Keratinocyte (primary cell): ENCODE measurements at regions not wholly inside any gene's neighbourhood (a gene's known extent, or its start where the extent isn't known, plus 50 kb on each side); places are given as distances from the start of the nearest gene placed in this dataset.

ENCODE experiments used
- DNase-seq: peaks from one replicate; pipeline ENCODE4 v3.0.0-alpha.2; 2011; ENCODE audit warnings: low read depth, missing footprints, low spot score
- FAIRE-seq: peaks from 2 replicates; lab custom pipeline; 2011; peaks lifted over from hg19 to GRCh38; lab: Jason Lieb, UNC
- H2AFZ ChIP-seq: 2 replicates; pipeline ENCODE4 v1.6.0; 2012; ENCODE audit warnings: low read length, control low read depth, inconsistent platforms; ENCODE audit not compliant: control insufficient read depth
- H3K27ac ChIP-seq: 2 replicates; pipeline ENCODE4 v1.5.1; 2011; ENCODE audit warnings: low read length; ENCODE audit not compliant: control insufficient read depth, insufficient read depth
- H3K27me3 ChIP-seq: 3 replicates; pipeline ENCODE4 v1.6.0; 2011; ENCODE audit warnings: low read length; ENCODE audit not compliant: control insufficient read depth, insufficient read depth; ENCODE audit errors: extremely low read depth
- H3K36me3 ChIP-seq, 2 experiments: 2 replicates in 1 of 2; 3 replicates in 1 of 2; pipeline ENCODE4 v1.5.1; 2011; ENCODE audit warnings: low read length in 2 of 2, mild to moderate bottlenecking in 1 of 2; ENCODE audit not compliant: control insufficient read depth in 2 of 2, insufficient read depth in 2 of 2; ENCODE audit errors: extremely low read depth in 1 of 2
- H3K4me1 ChIP-seq: 3 replicates; pipeline ENCODE4 v1.5.1; 2011; ENCODE audit warnings: low read length; ENCODE audit not compliant: control insufficient read depth, insufficient read depth; ENCODE audit errors: extremely low read depth
- H3K4me2 ChIP-seq: 3 replicates; pipeline ENCODE4 v1.6.0; 2011; ENCODE audit warnings: low read depth, low read length; ENCODE audit not compliant: control insufficient read depth, insufficient read depth; ENCODE audit errors: extremely low read depth
- H3K4me3 ChIP-seq, 3 experiments: fragments of 200-600 bp in 1 of 3; sonication (generic) in 1 of 3; 2 replicates in 2 of 3; 3 replicates in 1 of 3; pipeline ENCODE4 v1.5.1; 2011 to 2016; ENCODE audit warnings: low read length in 3 of 3, mild to moderate bottlenecking in 3 of 3, control low read depth in 2 of 3, inconsistent platforms in 1 of 3, low read depth in 1 of 3, mixed read lengths in 1 of 3, mixed run types in 1 of 3, moderate library complexity in 1 of 3; ENCODE audit not compliant: control insufficient read depth in 2 of 3, insufficient read depth in 2 of 3; ENCODE audit errors: extremely low read depth in 1 of 3
- H3K79me2 ChIP-seq: 2 replicates; pipeline ENCODE4 v1.6.0; 2012; ENCODE audit warnings: low read length; ENCODE audit not compliant: control insufficient read depth, insufficient read depth
- H3K9ac ChIP-seq: 3 replicates; pipeline ENCODE4 v1.6.0; 2011; ENCODE audit warnings: low read length; ENCODE audit not compliant: control insufficient read depth, insufficient read depth; ENCODE audit errors: extremely low read depth
- H3K9me1 ChIP-seq: 3 replicates; pipeline ENCODE4 v1.6.0; 2011; ENCODE audit warnings: low read length; ENCODE audit not compliant: control insufficient read depth, insufficient read depth; ENCODE audit errors: extremely low read depth
- H3K9me3 ChIP-seq: 2 replicates; pipeline ENCODE4 v1.5.1; 2012; ENCODE audit warnings: low read depth, low read length; ENCODE audit not compliant: control insufficient read depth
- H4K20me1 ChIP-seq: 3 replicates; pipeline ENCODE4 v1.6.0; 2011; ENCODE audit warnings: low read length; ENCODE audit not compliant: control insufficient read depth, insufficient read depth; ENCODE audit errors: extremely low read depth
- EZH2 ChIP-seq: IDR thresholded peaks from one replicate; pipeline ENCODE4 v1.6.1; 2012; ENCODE audit warnings: inconsistent platforms, mild to moderate bottlenecking, low read length, moderate library complexity
- dilution Hi-C: fragments of 300-500 bp; cut with MboI; formaldehyde crosslinking; loops from one replicate; pipeline ENCODE4 v1.7.0; 2020; ENCODE audit warnings: low sequenced_read_pairs; ENCODE audit not compliant: extremely low pct_ligation_motif_present
- TF ChIP-seq, protein P1 (sequence below), 3 experiments: IDR thresholded peaks in 1 of 3; conservative IDR thresholded peaks in 1 of 3; optimal IDR thresholded peaks in 1 of 3; 2 replicates in 2 of 3; 3 replicates in 1 of 3; pipeline versions ENCODE3 to v1.5.1; 2011; ENCODE audit warnings: low read length in 3 of 3, mild to moderate bottlenecking in 3 of 3, moderate library complexity in 2 of 3, control low read depth in 1 of 3, inconsistent platforms in 1 of 3; ENCODE audit not compliant: insufficient read depth in 2 of 3; ENCODE audit errors: extremely low read depth in 1 of 3

DNA sequence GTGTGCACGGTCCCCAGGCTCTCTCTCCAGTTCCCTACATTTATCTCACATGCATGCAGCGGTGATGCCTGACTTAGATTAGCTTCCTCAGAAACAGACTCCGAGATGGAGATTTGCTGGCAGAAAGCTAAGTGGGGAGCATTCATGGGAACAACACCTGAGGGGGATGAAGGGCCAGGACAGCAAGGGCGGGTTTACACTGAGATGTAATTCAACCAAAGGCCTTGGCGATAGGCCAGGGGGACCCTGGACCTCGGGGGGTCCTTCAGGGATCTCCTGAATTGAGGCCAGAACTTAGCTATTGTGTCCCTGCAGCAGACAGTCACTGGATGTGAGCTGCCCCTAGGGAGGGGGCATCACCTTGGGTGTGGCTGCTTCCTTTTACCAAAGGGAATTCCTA is 246.1 kb upstream of the CSF3R start:
- DNase-seq: no peak
- no peaks in the 10 kb centered on the region for H3K36me3 ChIP-seq
- no peak overlapping the region for H3K4me3 ChIP-seq
- no peak overlapping the region for H2AFZ ChIP-seq
- no peaks in the 10 kb centered on the region for H3K9me3 ChIP-seq
- H3K79me2 ChIP-seq: no peaks in the 10 kb centered on the region
- no peaks in the 10 kb centered on the region for H3K4me1 ChIP-seq
- H4K20me1 ChIP-seq: no peaks in the 10 kb centered on the region
- H3K27me3 ChIP-seq: peaks cover 3% of the 10 kb centered on the region
- no peak for FAIRE-seq
- no peaks in the 10 kb centered on the region for H3K9me1 ChIP-seq
- H3K27ac ChIP-seq: no peak overlapping the region
- no peak overlapping the region for H3K4me2 ChIP-seq
- H3K9ac ChIP-seq: no peak overlapping the region
- TF ChIP-seq, protein P1, sequence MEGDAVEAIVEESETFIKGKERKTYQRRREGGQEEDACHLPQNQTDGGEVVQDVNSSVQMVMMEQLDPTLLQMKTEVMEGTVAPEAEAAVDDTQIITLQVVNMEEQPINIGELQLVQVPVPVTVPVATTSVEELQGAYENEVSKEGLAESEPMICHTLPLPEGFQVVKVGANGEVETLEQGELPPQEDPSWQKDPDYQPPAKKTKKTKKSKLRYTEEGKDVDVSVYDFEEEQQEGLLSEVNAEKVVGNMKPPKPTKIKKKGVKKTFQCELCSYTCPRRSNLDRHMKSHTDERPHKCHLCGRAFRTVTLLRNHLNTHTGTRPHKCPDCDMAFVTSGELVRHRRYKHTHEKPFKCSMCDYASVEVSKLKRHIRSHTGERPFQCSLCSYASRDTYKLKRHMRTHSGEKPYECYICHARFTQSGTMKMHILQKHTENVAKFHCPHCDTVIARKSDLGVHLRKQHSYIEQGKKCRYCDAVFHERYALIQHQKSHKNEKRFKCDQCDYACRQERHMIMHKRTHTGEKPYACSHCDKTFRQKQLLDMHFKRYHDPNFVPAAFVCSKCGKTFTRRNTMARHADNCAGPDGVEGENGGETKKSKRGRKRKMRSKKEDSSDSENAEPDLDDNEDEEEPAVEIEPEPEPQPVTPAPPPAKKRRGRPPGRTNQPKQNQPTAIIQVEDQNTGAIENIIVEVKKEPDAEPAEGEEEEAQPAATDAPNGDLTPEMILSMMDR (optimal IDR thresholded peaks at IDR 0.05 in 1 of 3, IDR thresholded peaks at IDR 0.05 in 1 of 3, conservative IDR thresholded peaks at IDR 0.05 in 1 of 3; ENCODE audit: extremely low read depth in 1 of 3, insufficient read depth in 2 of 3, low read length in 3 of 3): no peak
- TF ChIP-seq EZH2: no peak
- dilution Hi-C loops: no loop called here

DNA sequence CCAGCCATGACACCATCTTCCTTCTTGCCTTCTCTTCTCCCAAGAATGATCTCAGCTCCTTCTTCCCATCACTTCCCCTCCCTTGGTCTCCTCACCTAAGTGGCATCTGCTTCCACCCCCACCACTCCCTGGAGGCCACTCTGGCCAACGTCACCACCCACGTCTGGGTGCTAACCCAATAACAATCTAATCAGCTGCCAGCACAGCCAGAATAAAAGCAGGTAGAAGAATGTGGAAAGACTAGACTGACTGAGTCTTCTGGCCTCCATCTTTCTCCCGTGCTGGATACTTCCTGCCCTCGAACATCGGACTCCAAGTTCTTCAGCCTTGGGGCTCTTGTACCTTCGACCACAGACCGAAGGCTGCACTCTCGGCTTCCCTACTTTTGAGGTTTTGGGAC is 245.3 kb upstream of the CSF3R start:
- H2AFZ ChIP-seq: no peak overlapping the region
- no peak overlapping the region for H3K4me3 ChIP-seq
- no peak for FAIRE-seq
- H3K79me2 ChIP-seq: no peaks in the 10 kb centered on the region
- no peaks in the 10 kb centered on the region for H3K9me1 ChIP-seq
- no peak overlapping the region for H3K9ac ChIP-seq
- H3K4me1 ChIP-seq: no peaks in the 10 kb centered on the region
- H4K20me1 ChIP-seq: no peaks in the 10 kb centered on the region
- H3K9me3 ChIP-seq: no peaks in the 10 kb centered on the region
- peaks cover 3% of the 10 kb centered on the region for H3K27me3 ChIP-seq
- dilution Hi-C loops: no loop called here
- DNase-seq: no peak
- no peak for TF ChIP-seq EZH2
- H3K27ac ChIP-seq: no peak overlapping the region
- H3K36me3 ChIP-seq: no peaks in the 10 kb centered on the region
- no peak overlapping the region for H3K4me2 ChIP-seq

DNA sequence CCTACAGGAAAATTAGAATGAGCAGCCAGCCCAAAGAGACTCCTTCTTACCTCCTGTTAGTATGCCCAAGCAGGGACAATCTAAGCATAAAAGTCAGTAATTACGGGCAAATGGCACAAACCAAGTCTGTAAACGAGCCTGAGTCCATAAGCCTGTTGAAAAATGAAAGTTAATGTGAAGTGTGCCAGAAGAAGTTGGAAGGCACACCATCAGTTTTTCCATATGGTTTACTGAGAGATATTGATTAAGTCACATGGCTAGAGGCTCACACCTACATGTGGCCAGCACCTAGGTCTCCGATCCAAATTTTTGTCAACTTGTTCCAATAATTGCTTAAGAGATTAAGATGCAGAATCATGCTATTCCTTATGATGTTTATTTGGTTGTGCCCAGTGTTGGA is 242.4 kb upstream of the CSF3R start:
- FAIRE-seq: no peak
- DNase-seq: no peak

More for the DNA sequence above, 242.4 kb upstream of the CSF3R start:
- no peaks in the 10 kb centered on the region for H3K9me3 ChIP-seq
- H3K27me3 ChIP-seq: peaks cover 3% of the 10 kb centered on the region
- H3K9ac ChIP-seq: no peak overlapping the region
- H3K4me2 ChIP-seq: no peak overlapping the region
- TF ChIP-seq, protein P1 (optimal IDR thresholded peaks at IDR 0.05 in 1 of 3, IDR thresholded peaks at IDR 0.05 in 1 of 3, conservative IDR thresholded peaks at IDR 0.05 in 1 of 3; ENCODE audit: extremely low read depth in 1 of 3, insufficient read depth in 2 of 3, low read length in 3 of 3): no peak
- no peak for TF ChIP-seq EZH2
- dilution Hi-C loops: no loop called here
- H3K36me3 ChIP-seq: no peaks in the 10 kb centered on the region
- H3K4me3 ChIP-seq: no peak overlapping the region
- H2AFZ ChIP-seq: no peak overlapping the region
- no peak overlapping the region for H3K27ac ChIP-seq
- H4K20me1 ChIP-seq: no peaks in the 10 kb centered on the region
- H3K4me1 ChIP-seq: no peaks in the 10 kb centered on the region
- H3K9me1 ChIP-seq: no peaks in the 10 kb centered on the region
- no peaks in the 10 kb centered on the region for H3K79me2 ChIP-seq
